GM21390 (cell line): ENCODE measurements at regions not wholly inside any gene's neighbourhood (a gene's known extent, or its start where the extent isn't known, plus 50 kb on each side); places are given as distances from the start of the nearest gene placed in this dataset.
"Not testable (repeated sequence)": the region's sequence is repeated elsewhere in the genome, so short reads cannot be mapped to it uniquely, and the experiment has no call there.

Source experiments
- ATAC-seq: cut with Tn5 transposase; IDR thresholded peaks from one replicate; pipeline ENCODE4 v1.9.1; 2021; ENCODE audit not compliant: unreplicated experiment

GRCh38 chr1:99534638-99534930, 111.3 kb upstream of the PALMD start:
- ATAC-seq = no peak

GRCh38 chr1:99535470-99536164, 110.3 kb upstream of the PALMD start:
- ATAC-seq = no peak

GRCh38 chr1:99537886-99538617, 107.9 kb upstream of the PALMD start:
- no peak for ATAC-seq

- ATAC-seq = no peak
Measured at GRCh38 chr1:99538618-99538956, 107.3 kb upstream of the PALMD start.

- no peak for ATAC-seq
Measured at GRCh38 chr1:99539131-99539530, 106.8 kb upstream of the PALMD start.

- no peak for ATAC-seq
Measured at GRCh38 chr1:99540744-99541143, 105.2 kb upstream of the PALMD start.

- no peak for ATAC-seq
Measured at GRCh38 chr1:99544328-99544727, 101.6 kb upstream of the PALMD start.

- ATAC-seq = no peak
Measured at GRCh38 chr1:99546432-99547416, 99.2 kb upstream of the PALMD start.

GRCh38 chr1:99548943-99549605, 96.8 kb upstream of the PALMD start:
- ATAC-seq = no peak

GRCh38 chr1:99550198-99550597, 95.7 kb upstream of the PALMD start:
- ATAC-seq = no peak

GRCh38 chr1:99551812-99552614, 93.9 kb upstream of the PALMD start:
- ATAC-seq = no peak

- no peak for ATAC-seq
Measured at GRCh38 chr1:99553301-99553700, 92.6 kb upstream of the PALMD start.

- not testable (repeated sequence) for ATAC-seq
Measured at GRCh38 chr1:99553819-99554218, 92.1 kb upstream of the PALMD start.

- ATAC-seq = no peak
Measured at GRCh38 chr1:99554727-99555126, 91.2 kb upstream of the PALMD start.

GRCh38 chr1:99557546-99558202, 88.2 kb upstream of the PALMD start:
- ATAC-seq = peak; percentile 49

- no peak for ATAC-seq
Measured at GRCh38 chr1:99559166-99559565, 86.7 kb upstream of the PALMD start.

- no peak for ATAC-seq
Measured at GRCh38 chr1:99560207-99561040, 85.5 kb upstream of the PALMD start.

GRCh38 chr1:99561952-99562351, 84.0 kb upstream of the PALMD start:
- ATAC-seq = no peak
